ENCODE measurements at regions not wholly inside any gene's neighbourhood (a gene's known extent, or its start where the extent isn't known, plus 50 kb on each side); places are given as distances from the start of the nearest gene placed in this dataset.

- no peak overlapping the region for H3K9ac ChIP-seq (ENCODE audit: low read length)
- H3K9me3 ChIP-seq (ENCODE audit: insufficient read depth, low read length): no peaks in the 10 kb centered on the region
- H4K20me1 ChIP-seq (ENCODE audit: low read depth, low read length): no peaks in the 10 kb centered on the region
- H3F3A ChIP-seq (ENCODE audit: insufficient read depth): no peaks in the 10 kb centered on the region
- H2AFZ ChIP-seq (ENCODE audit: low read depth, low read length, severe bottlenecking): no peak overlapping the region
- no peaks in the 10 kb centered on the region for H3K9me2 ChIP-seq (replicated peaks; ENCODE audit: insufficient read depth, low read length)
- no peaks in the 10 kb centered on the region for H3K27me3 ChIP-seq (ENCODE audit: low read length)
- no peak overlapping the region for H3K4me3 ChIP-seq (ENCODE audit: insufficient read depth, low read length, poor library complexity, severe bottlenecking)
- no peaks in the 10 kb centered on the region for H3K79me2 ChIP-seq (ENCODE audit: insufficient read depth, low read length)
- H3K4me2 ChIP-seq (ENCODE audit: low read depth, low read length, poor library complexity, severe bottlenecking): no peak overlapping the region
- H3K36me3 ChIP-seq (ENCODE audit: low read length): no peaks in the 10 kb centered on the region
- no peak for TF ChIP-seq EZH2phosphoT487 (conservative IDR thresholded peaks at IDR 0.05; ENCODE audit: low read length)
- TF ChIP-seq, protein P1, sequence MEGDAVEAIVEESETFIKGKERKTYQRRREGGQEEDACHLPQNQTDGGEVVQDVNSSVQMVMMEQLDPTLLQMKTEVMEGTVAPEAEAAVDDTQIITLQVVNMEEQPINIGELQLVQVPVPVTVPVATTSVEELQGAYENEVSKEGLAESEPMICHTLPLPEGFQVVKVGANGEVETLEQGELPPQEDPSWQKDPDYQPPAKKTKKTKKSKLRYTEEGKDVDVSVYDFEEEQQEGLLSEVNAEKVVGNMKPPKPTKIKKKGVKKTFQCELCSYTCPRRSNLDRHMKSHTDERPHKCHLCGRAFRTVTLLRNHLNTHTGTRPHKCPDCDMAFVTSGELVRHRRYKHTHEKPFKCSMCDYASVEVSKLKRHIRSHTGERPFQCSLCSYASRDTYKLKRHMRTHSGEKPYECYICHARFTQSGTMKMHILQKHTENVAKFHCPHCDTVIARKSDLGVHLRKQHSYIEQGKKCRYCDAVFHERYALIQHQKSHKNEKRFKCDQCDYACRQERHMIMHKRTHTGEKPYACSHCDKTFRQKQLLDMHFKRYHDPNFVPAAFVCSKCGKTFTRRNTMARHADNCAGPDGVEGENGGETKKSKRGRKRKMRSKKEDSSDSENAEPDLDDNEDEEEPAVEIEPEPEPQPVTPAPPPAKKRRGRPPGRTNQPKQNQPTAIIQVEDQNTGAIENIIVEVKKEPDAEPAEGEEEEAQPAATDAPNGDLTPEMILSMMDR (IDR thresholded peaks at IDR 0.05; ENCODE audit: insufficient read depth, low read length, poor library complexity, severe bottlenecking): no peak
- no peak overlapping the region for H3K27ac ChIP-seq (ENCODE audit: low read depth, low read length)
Measured at GRCh38 chr22:49412236-49412635, 415.4 kb downstream of the BRD1 start.

DNA sequence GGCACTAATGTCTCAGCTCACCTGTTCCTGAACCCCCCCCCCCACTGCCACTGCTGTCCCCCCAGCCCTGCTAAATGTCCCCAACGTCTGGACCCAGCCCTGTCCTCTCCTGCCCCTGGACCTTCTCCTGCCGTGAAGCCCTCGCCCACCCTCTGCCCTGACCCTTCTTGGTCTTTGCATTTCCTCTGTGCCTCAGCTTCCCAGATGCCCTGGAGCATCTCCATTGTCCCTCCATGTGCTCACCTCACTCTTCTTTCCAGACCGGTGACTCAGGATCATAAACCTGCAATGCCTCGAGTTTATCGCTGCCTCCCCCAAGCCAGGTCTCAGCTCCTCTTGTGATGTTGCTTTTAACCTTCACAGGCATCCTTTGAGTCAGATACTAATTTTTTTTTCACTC is 416.4 kb downstream of the BRD1 start:
- Histone ChIP-seq H3K27me3 (ENCODE audit: low read length) (no peaks in the 10 kb centered on the region), H3K4me2 (ENCODE audit: low read depth, low read length, poor library complexity, severe bottlenecking) (no peak overlapping the region), H3K79me2 (ENCODE audit: insufficient read depth, low read length) (no peaks in the 10 kb centered on the region), H3K36me3 (ENCODE audit: low read length) (no peaks in the 10 kb centered on the region), H3K9me2 (replicated peaks; ENCODE audit: insufficient read depth, low read length) (no peaks in the 10 kb centered on the region), H3F3A (ENCODE audit: insufficient read depth) (no peaks in the 10 kb centered on the region), H3K9me3 (ENCODE audit: insufficient read depth, low read length) (no peaks in the 10 kb centered on the region), H3K9ac (ENCODE audit: low read length) (no peak overlapping the region), H3K27ac (ENCODE audit: low read depth, low read length) (no peak overlapping the region), H2AFZ (ENCODE audit: low read depth, low read length, severe bottlenecking) (no peak overlapping the region), H4K20me1 (ENCODE audit: low read depth, low read length) (no peaks in the 10 kb centered on the region), H3K4me3 (ENCODE audit: insufficient read depth, low read length, poor library complexity, severe bottlenecking) (no peak overlapping the region)
- TF ChIP-seq EZH2phosphoT487 (conservative IDR thresholded peaks at IDR 0.05; ENCODE audit: low read length): no peak
- TF ChIP-seq, protein P1 (IDR thresholded peaks at IDR 0.05; ENCODE audit: insufficient read depth, low read length, poor library complexity, severe bottlenecking): no peak

DNA sequence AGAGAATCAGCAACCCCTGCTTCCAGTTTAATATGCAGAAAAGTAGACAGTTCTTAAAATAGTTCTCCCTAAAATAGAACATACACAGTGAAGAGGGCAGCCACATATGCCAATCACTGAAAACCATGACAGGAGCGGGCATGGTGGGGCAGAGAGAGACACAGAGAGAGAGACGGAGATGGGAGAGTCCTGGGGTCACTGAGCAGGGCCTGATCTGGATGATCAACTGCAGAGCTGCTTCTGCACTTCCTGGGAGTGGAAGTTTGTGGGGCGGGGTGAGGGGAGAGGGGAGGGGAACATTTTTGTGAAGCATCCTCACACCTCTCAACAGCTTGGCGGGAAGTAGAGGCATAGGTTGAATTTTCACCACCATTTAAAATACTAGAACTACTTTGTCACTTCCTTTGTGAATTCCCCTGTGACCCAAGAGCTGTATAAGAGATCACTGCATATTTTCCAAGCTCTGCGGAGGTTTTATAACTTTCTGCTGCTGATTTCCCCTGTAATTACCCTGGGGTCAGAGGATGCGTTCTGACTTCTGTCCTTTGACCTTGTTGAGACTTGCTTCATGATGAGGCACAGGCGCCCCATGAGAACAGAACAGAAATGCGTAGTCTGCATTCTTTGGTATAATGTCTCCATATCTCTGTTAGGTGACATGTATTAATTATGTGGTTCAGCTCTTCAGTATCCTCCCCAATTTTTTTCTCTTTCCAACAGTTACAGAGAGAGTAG is 419.4 kb downstream of the BRD1 start:
- Histone ChIP-seq H3K9ac (ENCODE audit: low read length) (no peak overlapping the region), H3F3A (ENCODE audit: insufficient read depth) (no peaks in the 10 kb centered on the region), H3K27ac (ENCODE audit: low read depth, low read length) (no peak overlapping the region), H3K9me2 (replicated peaks; ENCODE audit: insufficient read depth, low read length) (no peaks in the 10 kb centered on the region), H2AFZ (ENCODE audit: low read depth, low read length, severe bottlenecking) (no peak overlapping the region), H3K79me2 (ENCODE audit: insufficient read depth, low read length) (no peaks in the 10 kb centered on the region), H4K20me1 (ENCODE audit: low read depth, low read length) (no peaks in the 10 kb centered on the region), H3K27me3 (ENCODE audit: low read length) (no peaks in the 10 kb centered on the region), H3K4me3 (ENCODE audit: insufficient read depth, low read length, poor library complexity, severe bottlenecking) (no peak overlapping the region), H3K36me3 (ENCODE audit: low read length) (no peaks in the 10 kb centered on the region), H3K4me2 (ENCODE audit: low read depth, low read length, poor library complexity, severe bottlenecking) (no peak overlapping the region), H3K9me3 (ENCODE audit: insufficient read depth, low read length) (no peaks in the 10 kb centered on the region)
- TF ChIP-seq EZH2phosphoT487 (conservative IDR thresholded peaks at IDR 0.05; ENCODE audit: low read length): no peak
- TF ChIP-seq, protein P1 (IDR thresholded peaks at IDR 0.05; ENCODE audit: insufficient read depth, low read length, poor library complexity, severe bottlenecking): no peak
